Muscle of back (tissue), 3 donors: ENCODE measurements at regions not wholly inside any gene's neighbourhood (a gene's known extent, or its start where the extent isn't known, plus 50 kb on each side); places are given as distances from the start of the nearest gene placed in this dataset.

Source experiments
- DNase-seq, 3 donors: peaks; one replicate each; pipeline versions ENCODE4 v3.0.0 to v3.0.0-alpha.2; 2013

DNA sequence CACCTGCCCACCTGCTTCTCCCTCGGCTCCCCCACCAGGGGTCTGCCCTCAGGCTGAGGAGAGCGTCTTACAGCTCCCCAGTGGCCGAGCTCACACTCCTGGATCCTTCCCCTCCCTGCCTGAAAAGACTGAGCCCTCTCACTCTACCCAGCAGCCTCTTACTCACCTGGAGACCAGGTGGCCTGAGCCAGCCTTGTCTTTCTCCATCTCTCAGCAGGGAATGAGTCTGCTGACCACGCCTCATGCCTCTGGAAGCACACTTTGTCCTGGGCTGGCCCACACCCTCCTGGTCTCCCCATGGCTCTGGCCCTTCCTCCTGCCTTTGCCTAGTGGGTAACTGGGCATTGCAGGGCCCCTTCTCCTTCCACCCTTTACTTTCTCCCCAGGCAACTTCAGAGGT is 177.2 kb downstream of the ENGASE start:
- DNase-seq, result no peak

DNA sequence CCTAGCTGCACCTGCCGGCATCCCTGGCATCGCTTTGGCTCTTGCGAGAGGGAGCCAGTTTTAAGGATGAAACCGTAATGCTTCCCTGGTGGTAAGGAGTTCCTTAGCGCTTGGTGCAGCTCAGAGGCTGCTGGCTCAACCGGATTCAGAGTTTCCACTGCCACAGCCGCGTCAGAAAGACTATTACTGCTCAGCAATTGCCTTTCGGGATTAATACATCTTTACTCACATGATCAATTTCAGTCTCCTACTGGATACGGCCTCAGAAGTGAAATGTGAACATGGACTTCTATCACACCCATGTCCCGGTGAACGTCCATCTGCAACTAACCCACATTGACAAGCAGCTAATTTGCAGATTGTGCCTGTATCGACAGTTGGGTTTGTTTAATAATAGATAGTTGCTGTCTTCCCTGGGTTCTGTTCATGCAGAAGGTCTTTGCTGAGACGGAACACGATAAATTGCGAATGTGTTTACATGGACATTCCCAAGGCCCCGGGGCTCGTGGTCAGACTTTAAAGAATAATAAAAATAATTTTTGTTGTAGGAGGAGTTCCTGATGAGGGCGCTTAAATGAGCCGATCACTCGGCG is 175.4 kb downstream of the ENGASE start:
- DNase-seq, result no peak

DNA sequence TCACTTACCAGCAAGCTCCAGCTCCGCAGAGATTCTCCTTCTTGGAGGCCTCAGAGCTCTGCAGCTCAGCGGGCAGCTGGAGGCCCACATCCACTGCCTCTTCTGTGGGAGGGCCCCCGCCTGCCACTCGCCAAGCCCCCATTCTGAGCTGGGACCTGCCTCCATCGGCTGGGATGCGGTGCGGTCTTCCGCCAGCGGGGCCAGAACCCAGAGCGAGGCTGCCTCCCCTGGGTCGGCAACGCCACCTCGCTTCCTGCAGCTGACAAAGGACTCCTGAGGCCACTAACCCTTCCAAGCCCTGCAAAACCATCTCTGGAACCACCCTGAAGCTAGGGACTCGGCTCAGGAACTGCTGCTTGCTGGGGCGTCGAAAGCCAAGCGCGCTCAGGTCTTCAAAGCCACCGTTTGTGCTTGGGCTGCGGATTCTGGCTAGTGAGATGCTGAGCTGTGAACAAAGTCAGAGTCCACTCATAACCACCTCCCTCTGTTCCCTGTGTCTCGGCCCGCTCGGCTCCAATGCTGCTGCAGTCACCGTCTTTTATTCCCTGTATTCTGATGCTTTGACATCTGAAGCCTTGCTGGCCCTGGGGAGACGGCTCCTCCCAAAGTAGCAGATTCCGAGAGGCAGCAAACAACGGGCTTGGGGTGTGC is 174.3 kb downstream of the ENGASE start:
- no peak for DNase-seq

DNA sequence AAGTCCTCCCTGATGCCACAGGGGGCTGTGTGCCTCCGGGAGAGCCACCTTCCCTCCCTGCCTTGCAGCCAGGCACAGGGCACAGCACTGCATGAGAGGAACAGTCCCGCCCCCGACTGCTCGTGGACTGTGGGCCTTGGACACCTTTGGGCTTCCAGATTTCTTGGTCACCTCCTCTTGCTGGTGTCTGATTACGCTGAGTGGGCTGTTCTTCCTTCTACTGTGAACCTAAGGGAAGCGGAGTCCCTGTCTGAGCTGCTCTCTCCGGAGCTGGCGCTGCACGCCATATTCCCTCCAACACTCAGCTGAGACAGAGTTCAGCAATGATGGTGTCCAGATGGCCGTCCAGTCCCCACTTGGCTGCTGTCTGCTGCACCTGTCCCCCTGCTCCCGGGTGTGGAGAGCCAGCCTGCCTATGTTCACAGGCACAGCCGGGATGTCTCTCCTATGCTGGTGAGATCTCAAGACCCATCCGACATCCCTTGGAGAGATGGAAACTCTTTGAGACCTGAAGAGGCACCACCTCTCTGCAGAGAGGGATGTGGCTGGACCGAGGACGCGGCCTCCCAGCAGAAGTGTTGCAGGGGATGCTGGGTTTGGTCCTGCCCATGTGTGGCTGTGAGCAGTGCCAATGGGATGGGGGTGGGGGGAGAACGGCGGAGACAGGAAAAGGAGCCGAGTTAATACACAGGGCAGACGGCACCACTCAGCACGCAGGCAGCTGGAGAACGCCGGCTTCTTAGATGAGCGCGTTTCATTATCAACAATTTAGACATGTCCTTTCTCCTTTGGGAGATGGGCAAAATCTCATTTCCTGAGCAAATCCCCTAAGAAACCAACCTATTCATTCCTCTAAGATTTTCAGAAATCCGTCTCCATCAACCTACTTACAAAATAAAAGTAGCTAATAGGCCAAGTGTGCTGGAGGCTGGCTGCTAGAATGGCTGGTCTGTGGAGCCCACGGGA is 171.9 kb downstream of the ENGASE start:
- DNase-seq, result no peak

DNA sequence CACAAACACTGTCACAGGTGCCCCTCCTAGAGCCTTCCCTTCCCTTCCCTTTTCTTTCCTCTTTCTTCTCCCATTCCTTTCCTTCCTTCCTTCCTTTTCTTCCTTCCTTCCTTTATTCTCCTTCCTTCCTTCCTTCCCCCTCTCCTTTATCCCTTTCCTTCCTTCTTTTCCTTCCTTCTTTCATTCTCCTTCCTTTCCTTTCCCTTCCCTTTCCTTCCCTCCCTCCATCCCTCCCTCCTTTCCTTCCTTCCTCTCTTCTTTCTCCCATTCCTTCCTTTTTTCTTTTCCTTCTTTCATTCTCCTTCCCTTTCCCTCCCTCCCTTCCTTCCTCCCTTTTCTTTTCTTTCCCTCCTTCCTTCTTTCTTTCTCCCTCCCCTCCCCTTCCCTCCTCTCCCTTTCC is 170.0 kb downstream of the ENGASE start:
- DNase-seq, result no peak

DNA sequence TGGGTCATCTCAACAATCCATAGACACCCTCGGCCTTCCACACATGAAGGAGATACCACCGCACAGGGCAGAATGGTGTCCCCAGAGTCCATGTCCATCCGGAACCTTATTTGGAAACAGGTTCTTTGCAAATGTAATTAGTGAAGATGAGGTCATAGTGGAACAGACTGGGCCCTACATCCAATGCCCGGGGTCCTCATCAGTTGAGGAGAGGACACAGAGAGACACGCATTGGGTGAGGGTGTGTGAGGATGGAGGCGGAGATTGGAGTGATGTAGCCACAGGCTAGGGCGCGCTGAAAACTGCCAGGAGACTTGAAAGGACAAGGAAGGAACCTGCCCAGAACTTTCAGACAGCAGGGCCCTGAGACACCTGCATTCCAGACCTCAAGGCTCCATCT is 169.4 kb downstream of the ENGASE start:
- no peak for DNase-seq

GRCh38 chr17:79243603-79243990 is 169.0 kb downstream of the ENGASE start:
- DNase-seq, result no peak

- DNase-seq, result no peak
Measured at GRCh38 chr17:79242873-79243602, 168.4 kb downstream of the ENGASE start.

DNA sequence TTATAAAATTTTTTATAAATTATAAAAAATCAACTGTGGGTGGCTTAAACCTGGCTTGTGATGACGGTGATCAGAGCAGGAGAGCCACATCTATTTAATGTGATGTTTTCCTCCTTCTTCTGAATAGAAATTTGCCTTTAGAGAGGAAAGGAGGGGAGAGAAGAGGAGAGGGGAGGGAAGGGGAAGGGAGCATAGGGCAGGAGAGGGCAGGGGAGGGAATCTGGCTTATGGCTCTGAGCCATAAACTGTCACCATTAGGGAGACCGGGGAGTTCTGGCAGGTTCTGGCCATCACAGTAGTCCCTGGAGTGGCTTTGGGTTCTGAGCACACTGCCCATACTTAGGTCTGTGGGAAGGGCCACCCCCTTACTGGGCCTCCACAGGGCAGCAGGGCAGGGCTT is 167.8 kb downstream of the ENGASE start:
- no peak for DNase-seq

DNA sequence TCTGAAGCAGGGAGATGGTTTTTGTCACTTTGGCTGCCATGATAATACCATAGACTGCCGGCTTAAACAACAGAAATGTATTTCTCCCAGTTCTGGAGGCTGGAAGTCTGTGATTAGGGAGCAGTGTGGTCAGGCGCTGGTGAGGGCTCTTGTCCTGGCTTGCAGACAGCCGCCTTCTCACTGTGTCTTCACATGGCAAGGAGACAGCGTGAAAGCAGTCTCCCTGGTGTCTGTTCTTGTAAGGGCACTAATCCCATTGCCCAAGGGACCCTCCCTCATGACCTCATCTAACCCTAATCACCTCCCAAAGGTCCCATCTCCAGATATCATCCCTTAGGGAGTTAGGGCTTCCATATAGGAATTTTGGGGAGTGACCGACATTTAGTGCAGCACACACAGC is 167.0 kb downstream of the ENGASE start:
- no peak for DNase-seq

- DNase-seq, result no peak
Measured at GRCh38 chr17:79239205-79239604, 164.6 kb downstream of the ENGASE start.

GRCh38 chr17:79237448-79238053 is 162.9 kb downstream of the ENGASE start:
- DNase-seq, result no peak

GRCh38 chr17:79235808-79236207 is 161.2 kb downstream of the ENGASE start:
- DNase-seq, result no peak

DNA sequence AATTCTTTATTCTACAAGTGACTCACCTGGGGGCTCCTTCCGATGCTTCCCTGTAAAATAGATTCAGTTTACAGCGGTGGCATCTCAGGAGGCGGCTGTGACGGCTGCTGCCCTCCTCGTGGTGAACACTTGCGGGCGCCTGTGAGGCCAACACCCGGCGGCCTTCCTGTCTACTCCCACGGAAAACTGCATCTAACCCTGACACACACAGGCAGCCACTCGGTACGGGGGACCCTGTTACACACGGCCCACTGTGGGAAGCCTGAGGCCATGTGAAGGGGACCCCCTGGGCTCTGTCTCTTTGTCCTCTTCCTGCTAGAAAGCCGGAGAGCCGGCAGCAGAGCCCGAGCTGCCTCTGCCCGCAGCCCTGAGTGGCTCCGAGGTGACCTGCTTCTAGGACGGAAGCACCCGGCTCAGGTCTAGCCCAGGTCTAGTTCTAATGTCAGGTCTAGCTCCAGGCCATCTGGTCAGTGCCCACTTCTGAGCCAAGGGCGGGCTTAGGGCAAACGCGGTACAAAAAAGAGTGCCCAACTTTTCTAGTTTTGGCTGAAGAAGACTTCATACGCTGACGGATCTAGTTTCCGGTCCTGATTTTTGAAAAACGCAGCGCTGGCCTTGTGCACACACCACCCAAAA is 159.4 kb downstream of the ENGASE start:
- DNase-seq, result no peak

GRCh38 chr17:79232957-79233356 is 158.3 kb downstream of the ENGASE start:
- no peak for DNase-seq

- no peak for DNase-seq
Measured at GRCh38 chr17:79231766-79232287, 157.2 kb downstream of the ENGASE start.

- DNase-seq, result no peak
Measured at GRCh38 chr17:79230576-79230975, 156.0 kb downstream of the ENGASE start.

DNA sequence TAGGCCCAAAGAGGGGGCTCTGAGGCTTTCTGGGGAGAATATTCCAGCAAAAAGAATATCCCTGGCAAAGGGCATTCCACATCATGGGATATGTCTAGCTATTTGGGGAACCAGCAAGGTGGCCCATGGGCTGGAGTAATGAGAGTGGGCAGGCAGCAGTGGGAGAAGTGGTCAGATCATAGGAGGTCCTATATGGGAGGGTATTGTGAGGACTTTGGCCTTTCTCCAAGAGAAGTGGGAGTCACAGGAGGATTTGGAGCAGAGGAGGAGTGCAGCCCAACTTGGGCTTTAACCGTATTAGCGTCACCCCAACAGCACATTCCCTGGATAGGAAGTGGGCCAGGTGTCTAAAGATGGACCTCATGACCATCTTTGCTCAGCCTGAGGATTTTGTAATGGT is 151.4 kb downstream of the ENGASE start:
- no peak for DNase-seq

DNA sequence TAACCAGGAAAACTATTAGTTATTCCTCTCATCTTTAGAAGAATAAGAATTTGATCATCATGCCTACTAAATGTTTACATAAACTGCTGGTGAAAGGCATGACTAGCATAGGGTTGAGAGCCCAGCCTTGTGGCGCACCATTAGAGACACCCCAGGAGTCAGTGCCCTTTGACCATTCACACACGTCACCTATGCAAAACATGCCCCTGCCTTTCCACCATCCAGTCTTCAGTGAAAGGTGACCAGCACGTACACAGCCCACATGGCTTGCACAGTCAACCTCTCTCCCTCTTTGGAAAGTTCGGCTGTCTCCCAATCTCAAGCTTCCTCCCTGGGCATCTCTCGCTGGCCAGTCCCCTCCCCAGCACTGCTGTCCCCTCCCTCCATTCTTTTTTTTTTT is 150.3 kb downstream of the ENGASE start:
- no peak for DNase-seq

- DNase-seq, result no peak
Measured at GRCh38 chr17:79224476-79224875, 149.9 kb downstream of the ENGASE start.

DNA sequence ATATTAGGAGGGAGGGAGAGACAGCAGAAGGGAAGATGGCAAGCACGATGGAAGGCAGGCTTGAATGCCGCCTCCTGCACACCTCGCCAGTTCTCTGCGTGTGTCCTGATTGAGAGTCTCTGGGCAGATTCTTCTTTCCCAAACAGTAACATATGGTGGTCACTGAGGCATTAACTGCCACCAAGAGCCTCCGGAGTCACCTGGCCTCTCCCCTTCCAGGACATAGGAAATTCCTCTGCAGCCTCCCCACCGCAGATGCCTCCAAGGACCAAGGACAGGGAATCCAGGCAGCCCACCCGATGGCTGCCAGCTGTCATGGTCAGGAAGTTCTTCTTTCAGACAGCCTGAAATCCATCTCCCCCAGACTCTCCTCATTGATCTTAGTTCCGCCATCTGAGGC is 149.3 kb downstream of the ENGASE start:
- no peak for DNase-seq
